IMR-90 (cell line): ENCODE measurements at regions not wholly inside any gene's neighbourhood (a gene's known extent, or its start where the extent isn't known, plus 50 kb on each side); places are given as distances from the start of the nearest gene placed in this dataset.
A peak's percentile ranks its signal among the peaks of the same experiment; 100 is the strongest.

Experiments
- BHLHE40 ChIP-seq: fragments of 150-350 bp; IDR thresholded peaks from 2 replicates; pipeline ENCODE4 v1.6.1; 2016; ENCODE audit warnings: mild to moderate bottlenecking, low read depth, low read length
- CEBPB ChIP-seq: IDR thresholded peaks from 2 replicates; pipeline ENCODE4 v1.6.1; 2012; ENCODE audit warnings: low read depth, low read length, improper control_type of control experiment
- CTCF ChIP-seq: conservative IDR thresholded peaks from 2 replicates; pipeline ENCODE4 v1.5.1; 2012; ENCODE audit warnings: mild to moderate bottlenecking, low read depth, low read length, improper control_type of control experiment
- ELK1 ChIP-seq: fragments of 150-350 bp; IDR thresholded peaks from 2 replicates; pipeline ENCODE4 v1.6.1; 2016; ENCODE audit warnings: low read depth, mild to moderate bottlenecking, low read length, moderate library complexity, borderline replicate concordance
- FOS ChIP-seq: fragments of 150-350 bp; IDR thresholded peaks from 2 replicates; pipeline ENCODE4 v1.6.1; 2016; ENCODE audit warnings: low read depth, low read length
- MAFK ChIP-seq: IDR thresholded peaks from 2 replicates; pipeline ENCODE4 v1.6.1; 2012; ENCODE audit warnings: low read depth, low read length, improper control_type of control experiment
- MXI1 ChIP-seq: IDR thresholded peaks from 2 replicates; pipeline ENCODE4 v1.6.1; 2012; ENCODE audit warnings: low read depth, mild to moderate bottlenecking, low read length, moderate library complexity, borderline replicate concordance
- NFE2L2 ChIP-seq: fragments of 150-350 bp; IDR thresholded peaks from 2 replicates; pipeline ENCODE4 v1.6.1; 2016; ENCODE audit warnings: low read depth, mild to moderate bottlenecking, low read length
- POLR2A ChIP-seq: IDR thresholded peaks from 2 replicates; pipeline ENCODE4 v1.6.1; 2012; ENCODE audit warnings: mild to moderate bottlenecking, low read depth, low read length
- RAD21 ChIP-seq: IDR thresholded peaks from 2 replicates; pipeline ENCODE4 v1.6.1; 2012; ENCODE audit warnings: low read length, improper control_type of control experiment
- RCOR1 ChIP-seq: IDR thresholded peaks from 2 replicates; pipeline ENCODE4 v1.6.1; 2012; ENCODE audit warnings: mild to moderate bottlenecking, low read length, improper control_type of control experiment; ENCODE audit not compliant: insufficient replicate concordance
- SMC3 ChIP-seq: fragments of 150-350 bp; IDR thresholded peaks from 2 replicates; pipeline ENCODE4 v1.6.1; 2016; ENCODE audit warnings: low read depth, mild to moderate bottlenecking, antibody characterized with exemption, low read length, moderate library complexity
- USF2 ChIP-seq: fragments of 150-350 bp; IDR thresholded peaks from 2 replicates; pipeline ENCODE4 v1.6.1; 2017; ENCODE audit warnings: mild to moderate bottlenecking, antibody characterized with exemption, low read length, low read depth

- TF ChIP-seq CTCF (no peak), POLR2A (no peak), MXI1 (no peak), MAFK (peak; percentile 29; the same call in 1 of the 2 replicates), ELK1 (no peak), RAD21 (no peak), RCOR1 (no peak), USF2 (no peak), NFE2L2 (no peak), BHLHE40 (no peak), CEBPB (no peak), FOS (no peak), SMC3 (no peak)
Measured at GRCh38 chr2:81991282-81991681, 1686.7 kb upstream of the LRRTM1 start.
